Endodermal cell (in vitro differentiated cells): ENCODE measurements at regions not wholly inside any gene's neighbourhood (a gene's known extent, or its start where the extent isn't known, plus 50 kb on each side); places are given as distances from the start of the nearest gene placed in this dataset.

Experiments
- DNase-seq: peaks from one replicate; pipeline ENCODE4 v3.0.0-alpha.2; 2017
- H3K27ac ChIP-seq: 2 replicates; pipeline ENCODE4 v1.5.1; 2013; ENCODE audit warnings: mild to moderate bottlenecking, low read depth, low read length, moderate library complexity
- H3K27me3 ChIP-seq: 2 replicates; pipeline ENCODE4 v1.6.1; 2013; ENCODE audit warnings: mild to moderate bottlenecking, low read length, moderate library complexity; ENCODE audit not compliant: insufficient read depth, control insufficient read depth, poor library complexity, severe bottlenecking
- H3K36me3 ChIP-seq: 2 replicates; pipeline ENCODE4 v1.7.0; 2013; ENCODE audit warnings: mild to moderate bottlenecking, low read length, moderate library complexity; ENCODE audit not compliant: control insufficient read depth, insufficient read depth
- H3K4me1 ChIP-seq: one replicate; pipeline ENCODE4 v1.7.0; 2013; ENCODE audit warnings: low read length; ENCODE audit not compliant: control insufficient read depth, insufficient read depth
- H3K4me3 ChIP-seq: 2 replicates; pipeline ENCODE4 v1.5.1; 2013; ENCODE audit warnings: mild to moderate bottlenecking, low read length, moderate library complexity
- H3K9ac ChIP-seq: 2 replicates; pipeline ENCODE4 v1.6.1; 2013; ENCODE audit warnings: mild to moderate bottlenecking, low read length, moderate library complexity; ENCODE audit not compliant: poor library complexity, severe bottlenecking; ENCODE audit errors: extremely low read depth
- H3K9me3 ChIP-seq: 2 replicates; pipeline ENCODE4 v1.6.1; 2013; ENCODE audit warnings: mild to moderate bottlenecking, low read length, moderate library complexity; ENCODE audit not compliant: control insufficient read depth
- H3K27ac Mint-ChIP-seq: 2 replicates; pipeline ENCODE4 v1.8.0; 2020; ENCODE audit warnings: mixed read lengths
- H3K27me3 Mint-ChIP-seq: 2 replicates; pipeline ENCODE4 v1.8.0; 2021; ENCODE audit warnings: mild to moderate bottlenecking, mixed read lengths; ENCODE audit not compliant: insufficient read depth
- H3K36me3 Mint-ChIP-seq: 2 replicates; pipeline ENCODE4 v1.8.0; 2020; ENCODE audit warnings: low read depth, mixed read lengths
- H3K4me1 Mint-ChIP-seq: 2 replicates; pipeline ENCODE4 v1.8.0; 2020; ENCODE audit warnings: mixed read lengths
- H3K4me3 Mint-ChIP-seq: 2 replicates; pipeline ENCODE4 v1.8.0; 2020; ENCODE audit warnings: mild to moderate bottlenecking, moderate library complexity, mixed read lengths
- H3K9me3 Mint-ChIP-seq: 2 replicates; pipeline ENCODE4 v1.8.0; 2020; ENCODE audit warnings: mild to moderate bottlenecking, mixed read lengths
- WGBS, 2 experiments: methylation state at CpG; one replicate each; pipeline versions ENCODE4 v1.1.5 to v1.1.7; 2013; ENCODE audit warnings: missing lambda C conversion rate in 2 of 2, mixed read lengths in 1 of 2; ENCODE audit not compliant: insufficient coverage in 1 of 2, insufficient read length in 1 of 2; 5-methylcytosine and 5-hydroxymethylcytosine counted together
- TF ChIP-seq, protein P1 (sequence below): fragments of 200-600 bp; sonication (generic); conservative IDR thresholded peaks from 2 replicates; pipeline ENCODE4 v1.5.0; 2021; ENCODE audit warnings: antibody characterized with exemption, mild to moderate bottlenecking

DNA sequence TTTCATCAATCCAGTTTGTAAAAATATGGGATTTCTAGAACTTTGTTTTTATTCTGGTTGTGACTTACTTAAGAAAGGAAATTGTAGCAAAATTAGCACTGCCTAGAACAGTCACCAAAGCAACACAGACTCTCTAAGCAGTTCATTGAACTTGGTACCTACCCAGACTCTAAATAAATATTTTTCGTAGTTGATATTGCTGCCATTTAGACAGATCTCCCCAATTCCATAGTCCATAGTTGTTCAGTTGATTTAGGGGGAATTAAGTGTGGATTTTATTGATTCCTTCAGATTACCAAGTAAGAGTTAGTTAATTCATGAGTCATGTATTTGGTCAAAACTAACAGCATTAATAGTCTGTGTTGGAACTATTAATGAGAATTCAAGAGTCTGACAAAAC, 822.5 kb downstream of the DHX35 start:
- Histone ChIP-seq H3K9ac (no peak overlapping the region), H3K27ac (no peak overlapping the region), H3K4me3 (no peak overlapping the region), H3K27me3 (no peaks in the 10 kb centered on the region), H3K36me3 (no peaks in the 10 kb centered on the region), H3K9me3 (peaks cover 15% of the 10 kb centered on the region), H3K4me1 (no peaks in the 10 kb centered on the region)
- no peaks in the 10 kb centered on the region for H3K4me1 Mint-ChIP-seq
- H3K4me3 Mint-ChIP-seq = no peak overlapping the region
- TF ChIP-seq, protein P1, sequence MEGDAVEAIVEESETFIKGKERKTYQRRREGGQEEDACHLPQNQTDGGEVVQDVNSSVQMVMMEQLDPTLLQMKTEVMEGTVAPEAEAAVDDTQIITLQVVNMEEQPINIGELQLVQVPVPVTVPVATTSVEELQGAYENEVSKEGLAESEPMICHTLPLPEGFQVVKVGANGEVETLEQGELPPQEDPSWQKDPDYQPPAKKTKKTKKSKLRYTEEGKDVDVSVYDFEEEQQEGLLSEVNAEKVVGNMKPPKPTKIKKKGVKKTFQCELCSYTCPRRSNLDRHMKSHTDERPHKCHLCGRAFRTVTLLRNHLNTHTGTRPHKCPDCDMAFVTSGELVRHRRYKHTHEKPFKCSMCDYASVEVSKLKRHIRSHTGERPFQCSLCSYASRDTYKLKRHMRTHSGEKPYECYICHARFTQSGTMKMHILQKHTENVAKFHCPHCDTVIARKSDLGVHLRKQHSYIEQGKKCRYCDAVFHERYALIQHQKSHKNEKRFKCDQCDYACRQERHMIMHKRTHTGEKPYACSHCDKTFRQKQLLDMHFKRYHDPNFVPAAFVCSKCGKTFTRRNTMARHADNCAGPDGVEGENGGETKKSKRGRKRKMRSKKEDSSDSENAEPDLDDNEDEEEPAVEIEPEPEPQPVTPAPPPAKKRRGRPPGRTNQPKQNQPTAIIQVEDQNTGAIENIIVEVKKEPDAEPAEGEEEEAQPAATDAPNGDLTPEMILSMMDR = no peak
- no peak overlapping the region for H3K27ac Mint-ChIP-seq
- no peaks in the 10 kb centered on the region for H3K27me3 Mint-ChIP-seq
- 86% methylated on average over 1 of the region's 1 CpG; no CpG with 5 or more reads in 1 of the 2 experiments for WGBS, 2 experiments
- H3K9me3 Mint-ChIP-seq = peaks cover 10% of the 10 kb centered on the region
- DNase-seq = no peak
- peaks cover 26% of the 10 kb centered on the region for H3K36me3 Mint-ChIP-seq

DNA sequence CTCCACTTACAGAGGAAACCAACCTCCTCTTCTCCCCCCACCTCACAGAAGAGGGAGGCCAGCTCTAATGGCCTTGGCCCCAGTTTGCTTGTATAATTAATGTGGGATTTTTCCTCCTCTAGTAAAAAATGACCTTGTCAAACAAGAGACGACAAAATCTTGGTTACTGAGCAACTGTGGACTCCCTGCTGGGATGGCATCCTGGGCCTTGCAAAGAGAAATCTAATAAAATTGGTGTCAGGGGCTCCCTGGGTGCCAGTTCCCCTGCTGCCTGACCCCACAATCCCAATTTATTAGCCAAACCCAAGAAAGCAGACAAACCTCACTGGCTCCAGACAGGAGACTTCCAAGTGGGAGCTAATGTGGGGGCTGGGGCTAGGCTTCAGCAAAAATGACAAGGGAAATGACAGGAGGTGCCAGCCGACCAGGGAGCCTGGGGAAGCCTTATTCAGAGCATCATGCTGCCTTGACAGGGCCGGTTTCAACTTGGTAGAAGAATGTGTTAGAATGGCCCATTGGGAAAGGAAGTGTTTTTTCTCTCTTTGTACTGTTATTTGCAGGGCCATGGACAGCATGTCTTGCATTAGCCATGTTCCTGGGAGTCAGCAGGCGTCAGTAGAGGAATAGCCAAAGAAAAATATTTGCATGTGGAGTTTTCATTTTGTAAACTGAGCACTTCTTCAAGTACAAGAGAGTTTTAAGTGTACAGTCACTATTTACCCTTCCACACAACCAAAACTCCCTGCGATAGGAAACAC, 816.9 kb downstream of the DHX35 start:
- Histone ChIP-seq H3K36me3 (no peaks in the 10 kb centered on the region), H3K27ac (peak overlapping the region; percentile 78), H3K9ac (no peak overlapping the region), H3K4me3 (no peak overlapping the region), H3K27me3 (no peaks in the 10 kb centered on the region), H3K4me1 (no peaks in the 10 kb centered on the region), H3K9me3 (peaks cover 22% of the 10 kb centered on the region)
- no peak overlapping the region for H3K4me3 Mint-ChIP-seq
- H3K4me1 Mint-ChIP-seq = no peaks in the 10 kb centered on the region
- peak; percentile 48 for DNase-seq
- WGBS, 2 experiments = 44 to 81% methylated on average over 2 to 5 of the region's 5 CpGs
- peaks cover 15% of the 10 kb centered on the region for H3K36me3 Mint-ChIP-seq
- no peaks in the 10 kb centered on the region for H3K27me3 Mint-ChIP-seq
- H3K9me3 Mint-ChIP-seq = peaks cover 10% of the 10 kb centered on the region
- TF ChIP-seq, protein P1 = no peak
- no peak overlapping the region for H3K27ac Mint-ChIP-seq

DNA sequence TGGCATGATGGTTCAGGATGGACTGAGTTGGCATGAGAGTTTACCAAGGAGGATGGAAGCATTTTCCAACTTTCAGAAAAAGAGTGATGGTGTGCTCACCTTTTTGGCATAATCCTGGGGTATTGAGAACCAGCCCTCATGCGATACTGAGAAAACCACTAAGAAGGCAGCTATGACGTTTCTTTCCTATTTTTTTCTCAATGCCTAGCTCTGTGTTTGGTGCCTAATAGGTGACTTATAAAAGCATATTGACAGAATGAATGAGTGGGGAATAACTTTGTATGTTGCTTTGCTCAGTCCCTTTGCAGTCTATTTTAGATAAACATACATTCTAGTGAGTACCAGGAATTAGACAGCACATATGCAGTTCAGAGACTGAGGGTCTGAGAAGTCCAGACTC, 816.3 kb downstream of the DHX35 start:
- Histone ChIP-seq H3K9me3 (peaks cover 16% of the 10 kb centered on the region), H3K27ac (peak overlapping the region; percentile 78), H3K9ac (no peak overlapping the region), H3K27me3 (no peaks in the 10 kb centered on the region), H3K4me3 (no peak overlapping the region), H3K4me1 (no peaks in the 10 kb centered on the region), H3K36me3 (no peaks in the 10 kb centered on the region)
- H3K4me1 Mint-ChIP-seq = peaks cover under 1% of the 10 kb centered on the region
- no peak overlapping the region for H3K4me3 Mint-ChIP-seq
- peaks cover 10% of the 10 kb centered on the region for H3K36me3 Mint-ChIP-seq
- no peak overlapping the region for H3K27ac Mint-ChIP-seq
- DNase-seq = no peak
- no peaks in the 10 kb centered on the region for H3K27me3 Mint-ChIP-seq
- TF ChIP-seq, protein P1 = no peak
- WGBS, 2 experiments = 89 to 100% methylated on average over 1 to 2 of the region's 2 CpGs
- H3K9me3 Mint-ChIP-seq = peaks cover 9% of the 10 kb centered on the region
